Keratinocyte (primary cell): ENCODE measurements at regions not wholly inside any gene's neighbourhood (a gene's known extent, or its start where the extent isn't known, plus 50 kb on each side); places are given as distances from the start of the nearest gene placed in this dataset.

ENCODE experiments used
- DNase-seq: peaks from one replicate; pipeline ENCODE4 v3.0.0-alpha.2; 2011; ENCODE audit warnings: low read depth, missing footprints, low spot score
- FAIRE-seq: peaks from 2 replicates; lab custom pipeline; 2011; peaks lifted over from hg19 to GRCh38; lab: Jason Lieb, UNC
- H2AFZ ChIP-seq: 2 replicates; pipeline ENCODE4 v1.6.0; 2012; ENCODE audit warnings: low read length, control low read depth, inconsistent platforms; ENCODE audit not compliant: control insufficient read depth
- H3K27ac ChIP-seq: 2 replicates; pipeline ENCODE4 v1.5.1; 2011; ENCODE audit warnings: low read length; ENCODE audit not compliant: control insufficient read depth, insufficient read depth
- H3K27me3 ChIP-seq: 3 replicates; pipeline ENCODE4 v1.6.0; 2011; ENCODE audit warnings: low read length; ENCODE audit not compliant: control insufficient read depth, insufficient read depth; ENCODE audit errors: extremely low read depth
- H3K36me3 ChIP-seq, 2 experiments: 2 replicates in 1 of 2; 3 replicates in 1 of 2; pipeline ENCODE4 v1.5.1; 2011; ENCODE audit warnings: low read length in 2 of 2, mild to moderate bottlenecking in 1 of 2; ENCODE audit not compliant: control insufficient read depth in 2 of 2, insufficient read depth in 2 of 2; ENCODE audit errors: extremely low read depth in 1 of 2
- H3K4me1 ChIP-seq: 3 replicates; pipeline ENCODE4 v1.5.1; 2011; ENCODE audit warnings: low read length; ENCODE audit not compliant: control insufficient read depth, insufficient read depth; ENCODE audit errors: extremely low read depth
- H3K4me2 ChIP-seq: 3 replicates; pipeline ENCODE4 v1.6.0; 2011; ENCODE audit warnings: low read depth, low read length; ENCODE audit not compliant: control insufficient read depth, insufficient read depth; ENCODE audit errors: extremely low read depth
- H3K4me3 ChIP-seq, 3 experiments: fragments of 200-600 bp in 1 of 3; sonication (generic) in 1 of 3; 2 replicates in 2 of 3; 3 replicates in 1 of 3; pipeline ENCODE4 v1.5.1; 2011 to 2016; ENCODE audit warnings: low read length in 3 of 3, mild to moderate bottlenecking in 3 of 3, control low read depth in 2 of 3, inconsistent platforms in 1 of 3, low read depth in 1 of 3, mixed read lengths in 1 of 3, mixed run types in 1 of 3, moderate library complexity in 1 of 3; ENCODE audit not compliant: control insufficient read depth in 2 of 3, insufficient read depth in 2 of 3; ENCODE audit errors: extremely low read depth in 1 of 3
- H3K79me2 ChIP-seq: 2 replicates; pipeline ENCODE4 v1.6.0; 2012; ENCODE audit warnings: low read length; ENCODE audit not compliant: control insufficient read depth, insufficient read depth
- H3K9ac ChIP-seq: 3 replicates; pipeline ENCODE4 v1.6.0; 2011; ENCODE audit warnings: low read length; ENCODE audit not compliant: control insufficient read depth, insufficient read depth; ENCODE audit errors: extremely low read depth
- H3K9me1 ChIP-seq: 3 replicates; pipeline ENCODE4 v1.6.0; 2011; ENCODE audit warnings: low read length; ENCODE audit not compliant: control insufficient read depth, insufficient read depth; ENCODE audit errors: extremely low read depth
- H3K9me3 ChIP-seq: 2 replicates; pipeline ENCODE4 v1.5.1; 2012; ENCODE audit warnings: low read depth, low read length; ENCODE audit not compliant: control insufficient read depth
- H4K20me1 ChIP-seq: 3 replicates; pipeline ENCODE4 v1.6.0; 2011; ENCODE audit warnings: low read length; ENCODE audit not compliant: control insufficient read depth, insufficient read depth; ENCODE audit errors: extremely low read depth
- EZH2 ChIP-seq: IDR thresholded peaks from one replicate; pipeline ENCODE4 v1.6.1; 2012; ENCODE audit warnings: inconsistent platforms, mild to moderate bottlenecking, low read length, moderate library complexity
- dilution Hi-C: fragments of 300-500 bp; cut with MboI; formaldehyde crosslinking; loops from one replicate; pipeline ENCODE4 v1.7.0; 2020; ENCODE audit warnings: low sequenced_read_pairs; ENCODE audit not compliant: extremely low pct_ligation_motif_present
- TF ChIP-seq, protein P1 (sequence below), 3 experiments: IDR thresholded peaks in 1 of 3; conservative IDR thresholded peaks in 1 of 3; optimal IDR thresholded peaks in 1 of 3; 2 replicates in 2 of 3; 3 replicates in 1 of 3; pipeline versions ENCODE3 to v1.5.1; 2011; ENCODE audit warnings: low read length in 3 of 3, mild to moderate bottlenecking in 3 of 3, moderate library complexity in 2 of 3, control low read depth in 1 of 3, inconsistent platforms in 1 of 3; ENCODE audit not compliant: insufficient read depth in 2 of 3; ENCODE audit errors: extremely low read depth in 1 of 3

DNA sequence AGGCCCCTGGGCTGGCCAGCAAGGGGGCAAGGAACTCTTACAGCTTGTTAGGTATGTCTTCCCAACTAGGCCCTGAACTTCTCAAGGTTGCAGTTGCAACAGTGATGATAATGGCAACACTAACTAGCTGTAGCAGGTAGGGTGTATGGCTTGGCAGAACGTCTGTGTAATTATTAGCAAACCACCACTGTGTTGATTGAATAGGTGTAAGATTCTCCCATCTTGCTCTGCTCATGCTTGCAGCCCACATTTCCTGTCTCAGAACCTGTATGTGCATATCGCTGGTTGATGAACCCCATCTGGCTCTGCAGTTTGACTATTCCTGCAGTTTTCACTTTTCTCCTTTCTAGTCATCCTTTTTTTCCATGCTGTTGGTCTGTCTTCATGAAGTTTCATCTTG, 178.8 kb downstream of the KATNAL1 start:
- no peak for FAIRE-seq

DNA sequence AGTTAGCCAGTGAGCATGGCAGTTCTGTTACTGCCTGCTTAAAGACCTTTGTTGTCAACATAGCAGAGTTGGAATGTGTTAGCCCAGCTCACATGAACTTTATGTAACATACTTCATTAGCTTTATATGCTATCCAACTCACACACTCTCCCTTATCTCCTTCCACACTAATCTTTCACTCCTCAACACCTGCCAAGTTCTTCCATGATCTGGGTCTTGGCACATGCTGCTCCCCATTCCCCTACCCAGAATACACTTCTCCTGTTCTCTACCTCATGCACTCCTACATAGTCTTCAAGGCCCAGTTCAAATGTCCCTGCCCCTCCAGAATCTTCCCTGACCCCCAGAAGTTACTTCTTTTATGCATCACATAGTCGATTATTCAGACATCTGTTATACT, 179.3 kb downstream of the KATNAL1 start:
- H3K4me2 ChIP-seq, result no peak overlapping the region
- dilution Hi-C loops, result no loop called here
- no peaks in the 10 kb centered on the region for H3K36me3 ChIP-seq
- no peak overlapping the region for H3K27ac ChIP-seq
- no peaks in the 10 kb centered on the region for H3K27me3 ChIP-seq
- no peaks in the 10 kb centered on the region for H3K9me3 ChIP-seq
- peaks cover 7% of the 10 kb centered on the region for H3K4me1 ChIP-seq
- FAIRE-seq (no peak), DNase-seq (no peak)
- no peaks in the 10 kb centered on the region for H3K9me1 ChIP-seq
- no peak overlapping the region for H3K9ac ChIP-seq
- H2AFZ ChIP-seq, result no peak overlapping the region
- TF ChIP-seq, protein P1, sequence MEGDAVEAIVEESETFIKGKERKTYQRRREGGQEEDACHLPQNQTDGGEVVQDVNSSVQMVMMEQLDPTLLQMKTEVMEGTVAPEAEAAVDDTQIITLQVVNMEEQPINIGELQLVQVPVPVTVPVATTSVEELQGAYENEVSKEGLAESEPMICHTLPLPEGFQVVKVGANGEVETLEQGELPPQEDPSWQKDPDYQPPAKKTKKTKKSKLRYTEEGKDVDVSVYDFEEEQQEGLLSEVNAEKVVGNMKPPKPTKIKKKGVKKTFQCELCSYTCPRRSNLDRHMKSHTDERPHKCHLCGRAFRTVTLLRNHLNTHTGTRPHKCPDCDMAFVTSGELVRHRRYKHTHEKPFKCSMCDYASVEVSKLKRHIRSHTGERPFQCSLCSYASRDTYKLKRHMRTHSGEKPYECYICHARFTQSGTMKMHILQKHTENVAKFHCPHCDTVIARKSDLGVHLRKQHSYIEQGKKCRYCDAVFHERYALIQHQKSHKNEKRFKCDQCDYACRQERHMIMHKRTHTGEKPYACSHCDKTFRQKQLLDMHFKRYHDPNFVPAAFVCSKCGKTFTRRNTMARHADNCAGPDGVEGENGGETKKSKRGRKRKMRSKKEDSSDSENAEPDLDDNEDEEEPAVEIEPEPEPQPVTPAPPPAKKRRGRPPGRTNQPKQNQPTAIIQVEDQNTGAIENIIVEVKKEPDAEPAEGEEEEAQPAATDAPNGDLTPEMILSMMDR (optimal IDR thresholded peaks at IDR 0.05 in 1 of 3, IDR thresholded peaks at IDR 0.05 in 1 of 3, conservative IDR thresholded peaks at IDR 0.05 in 1 of 3; ENCODE audit: extremely low read depth in 1 of 3, insufficient read depth in 2 of 3, low read length in 3 of 3), result no peak
- no peak for TF ChIP-seq EZH2
- H3K79me2 ChIP-seq, result no peaks in the 10 kb centered on the region
- no peaks in the 10 kb centered on the region for H4K20me1 ChIP-seq
- no peak overlapping the region for H3K4me3 ChIP-seq

More for the DNA sequence above, 178.8 kb downstream of the KATNAL1 start:
- Histone ChIP-seq H3K9me1 (no peaks in the 10 kb centered on the region), H3K4me3 (no peak overlapping the region), H3K27me3 (no peaks in the 10 kb centered on the region), H3K27ac (no peak overlapping the region), H3K4me1 (peaks cover 7% of the 10 kb centered on the region), H3K9ac (no peak overlapping the region), H3K4me2 (no peak overlapping the region), H2AFZ (no peak overlapping the region), H4K20me1 (no peaks in the 10 kb centered on the region), H3K79me2 (no peaks in the 10 kb centered on the region), H3K36me3 (no peaks in the 10 kb centered on the region), H3K9me3 (no peaks in the 10 kb centered on the region)
- TF ChIP-seq, protein P1 (optimal IDR thresholded peaks at IDR 0.05 in 1 of 3, IDR thresholded peaks at IDR 0.05 in 1 of 3, conservative IDR thresholded peaks at IDR 0.05 in 1 of 3; ENCODE audit: extremely low read depth in 1 of 3, insufficient read depth in 2 of 3, low read length in 3 of 3), result no peak
- TF ChIP-seq EZH2, result no peak
- dilution Hi-C loops, result no loop called here
- no peak for DNase-seq
